ENCODE measurements at regions not wholly inside any gene's neighbourhood (a gene's known extent, or its start where the extent isn't known, plus 50 kb on each side); places are given as distances from the start of the nearest gene placed in this dataset.

DNA sequence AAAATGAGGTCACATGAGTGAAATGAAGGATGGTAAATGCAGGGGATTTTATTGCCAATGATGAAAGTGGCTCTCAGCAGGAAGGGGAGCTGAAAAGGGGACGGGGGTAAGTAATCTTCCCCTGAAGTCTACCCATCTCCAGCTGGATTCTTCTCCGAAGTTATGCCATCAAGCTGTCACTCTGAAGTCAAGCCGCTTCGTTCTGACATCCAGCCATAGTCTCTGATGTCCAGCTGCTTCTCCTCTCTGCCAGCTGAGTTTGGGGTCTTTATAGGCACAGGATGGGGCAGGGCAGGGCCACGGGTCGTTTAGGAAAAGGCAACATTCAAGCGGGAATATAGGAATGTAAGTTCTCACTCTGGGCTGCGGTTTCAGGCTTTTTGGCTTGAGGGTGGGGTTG lies 181.9 kb upstream of the ANO3 start:
- intact Hi-C loops (cut with DNase I): no loop called here

DNA sequence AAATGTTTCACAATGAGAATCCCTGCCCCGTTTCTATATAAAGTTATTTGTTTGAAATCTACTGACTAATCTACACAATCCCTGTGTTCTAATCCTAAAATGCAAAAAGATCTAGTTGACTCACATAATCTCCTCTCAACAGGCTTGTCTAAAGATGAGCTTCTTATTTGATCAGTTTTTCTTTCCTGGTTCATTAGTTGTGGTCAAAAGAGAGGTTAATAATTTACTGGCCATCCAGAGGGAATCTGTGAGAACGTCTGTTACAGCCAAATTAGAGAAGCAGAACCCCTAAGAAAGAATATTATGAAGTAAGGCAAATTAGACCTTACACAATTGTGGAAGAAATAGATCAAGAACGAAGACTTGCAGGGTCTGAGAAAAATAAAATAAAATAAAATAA lies 173.7 kb upstream of the ANO3 start:
- 64% methylated on average over 3 of the region's 3 CpGs for WGBS
- Histone ChIP-seq H3K27ac (no peak overlapping the region), H3K27me3 (replicated peaks; ENCODE audit: insufficient read depth) (no peaks in the 10 kb centered on the region), H3K9me3 (no peaks in the 10 kb centered on the region), H3K4me1 (replicated peaks) (no peaks in the 10 kb centered on the region), H3K4me3 (no peak overlapping the region), H3K36me3 (no peaks in the 10 kb centered on the region)
- no peak for DNase-seq (ENCODE audit: low spot score)
- no peak for TF ChIP-seq POLR2AphosphoS5 (IDR thresholded peaks at IDR 0.05)
- intact Hi-C loops (cut with DNase I): no loop called here

More for the DNA sequence above, 181.9 kb upstream of the ANO3 start:
- Histone ChIP-seq H3K36me3 (no peaks in the 10 kb centered on the region), H3K9me3 (no peaks in the 10 kb centered on the region), H3K4me1 (replicated peaks) (no peaks in the 10 kb centered on the region), H3K27ac (no peak overlapping the region), H3K4me3 (no peak overlapping the region), H3K27me3 (replicated peaks; ENCODE audit: insufficient read depth) (no peaks in the 10 kb centered on the region)
- no peak for DNase-seq (ENCODE audit: low spot score)
- TF ChIP-seq POLR2AphosphoS5 (IDR thresholded peaks at IDR 0.05) (no peak), POLR2A (IDR thresholded peaks at IDR 0.05) (no peak)
- TF ChIP-seq, protein P1, sequence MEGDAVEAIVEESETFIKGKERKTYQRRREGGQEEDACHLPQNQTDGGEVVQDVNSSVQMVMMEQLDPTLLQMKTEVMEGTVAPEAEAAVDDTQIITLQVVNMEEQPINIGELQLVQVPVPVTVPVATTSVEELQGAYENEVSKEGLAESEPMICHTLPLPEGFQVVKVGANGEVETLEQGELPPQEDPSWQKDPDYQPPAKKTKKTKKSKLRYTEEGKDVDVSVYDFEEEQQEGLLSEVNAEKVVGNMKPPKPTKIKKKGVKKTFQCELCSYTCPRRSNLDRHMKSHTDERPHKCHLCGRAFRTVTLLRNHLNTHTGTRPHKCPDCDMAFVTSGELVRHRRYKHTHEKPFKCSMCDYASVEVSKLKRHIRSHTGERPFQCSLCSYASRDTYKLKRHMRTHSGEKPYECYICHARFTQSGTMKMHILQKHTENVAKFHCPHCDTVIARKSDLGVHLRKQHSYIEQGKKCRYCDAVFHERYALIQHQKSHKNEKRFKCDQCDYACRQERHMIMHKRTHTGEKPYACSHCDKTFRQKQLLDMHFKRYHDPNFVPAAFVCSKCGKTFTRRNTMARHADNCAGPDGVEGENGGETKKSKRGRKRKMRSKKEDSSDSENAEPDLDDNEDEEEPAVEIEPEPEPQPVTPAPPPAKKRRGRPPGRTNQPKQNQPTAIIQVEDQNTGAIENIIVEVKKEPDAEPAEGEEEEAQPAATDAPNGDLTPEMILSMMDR (IDR thresholded peaks at IDR 0.05): no peak
- WGBS: 87% methylated on average over 8 of the region's 8 CpGs

DNA sequence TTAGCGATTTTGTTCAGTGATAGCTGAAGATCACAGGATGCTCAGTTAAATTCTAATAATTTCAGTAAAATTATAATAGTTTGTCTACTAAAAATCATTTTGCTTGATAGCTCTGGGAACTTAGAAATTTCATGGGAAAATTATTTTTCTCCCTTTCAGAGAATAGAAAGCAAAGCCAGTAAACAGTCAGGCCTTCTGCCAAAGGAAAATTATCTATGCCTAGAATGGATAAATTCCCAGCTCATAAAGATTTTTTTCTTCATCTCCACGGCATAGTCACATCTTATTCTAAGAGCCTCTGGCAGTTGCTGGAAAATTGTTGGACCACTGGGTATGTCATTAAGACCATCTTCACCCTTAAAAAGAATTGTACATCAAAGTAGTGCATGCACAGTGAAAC lies 169.6 kb upstream of the ANO3 start:
- no peaks in the 10 kb centered on the region for H3K36me3 ChIP-seq
- WGBS: 53% methylated on average over 2 of the region's 2 CpGs

DNA sequence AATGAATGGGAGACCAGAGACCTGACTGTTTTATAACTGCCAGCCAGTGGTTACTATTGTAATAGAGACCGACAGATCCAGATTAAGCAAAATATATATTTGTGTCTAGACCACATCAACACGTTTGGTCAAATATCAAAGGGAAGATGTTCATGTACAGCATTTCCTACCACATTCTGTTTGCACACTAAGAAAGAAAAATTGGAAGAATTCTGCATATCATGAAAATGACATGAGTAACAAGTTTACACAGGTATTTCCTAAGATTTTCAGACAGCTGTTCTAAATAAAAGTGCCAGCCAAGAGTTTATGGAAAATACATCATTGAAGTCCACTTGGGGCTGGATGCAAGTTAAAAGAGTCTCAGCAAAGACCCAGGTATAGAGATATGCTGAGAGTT lies 145.5 kb upstream of the ANO3 start:
- TF ChIP-seq, protein P1 (IDR thresholded peaks at IDR 0.05): no peak
- TF ChIP-seq POLR2A (IDR thresholded peaks at IDR 0.05) (no peak), POLR2AphosphoS5 (IDR thresholded peaks at IDR 0.05) (no peak)
- H3K4me3 ChIP-seq: no peak overlapping the region
- H3K4me1 ChIP-seq (replicated peaks): no peaks in the 10 kb centered on the region
- no peaks in the 10 kb centered on the region for H3K27me3 ChIP-seq (replicated peaks; ENCODE audit: insufficient read depth)
- no peaks in the 10 kb centered on the region for H3K36me3 ChIP-seq
- DNase-seq (ENCODE audit: low spot score): no peak
- no peak overlapping the region for H3K27ac ChIP-seq
- 55% methylated on average over 2 of the region's 2 CpGs for WGBS
- intact Hi-C loops (cut with DNase I): no loop called here
- no peaks in the 10 kb centered on the region for H3K9me3 ChIP-seq

More for the DNA sequence above, 169.6 kb upstream of the ANO3 start:
- Histone ChIP-seq H3K4me1 (replicated peaks) (no peaks in the 10 kb centered on the region), H3K27ac (no peak overlapping the region), H3K27me3 (replicated peaks; ENCODE audit: insufficient read depth) (no peaks in the 10 kb centered on the region), H3K9me3 (no peaks in the 10 kb centered on the region), H3K4me3 (no peak overlapping the region)
- no peak for DNase-seq (ENCODE audit: low spot score)
- TF ChIP-seq POLR2AphosphoS5 (IDR thresholded peaks at IDR 0.05) (no peak), POLR2A (IDR thresholded peaks at IDR 0.05) (no peak)
- TF ChIP-seq, protein P1 (IDR thresholded peaks at IDR 0.05): no peak
- intact Hi-C loops (cut with DNase I): no loop called here

DNA sequence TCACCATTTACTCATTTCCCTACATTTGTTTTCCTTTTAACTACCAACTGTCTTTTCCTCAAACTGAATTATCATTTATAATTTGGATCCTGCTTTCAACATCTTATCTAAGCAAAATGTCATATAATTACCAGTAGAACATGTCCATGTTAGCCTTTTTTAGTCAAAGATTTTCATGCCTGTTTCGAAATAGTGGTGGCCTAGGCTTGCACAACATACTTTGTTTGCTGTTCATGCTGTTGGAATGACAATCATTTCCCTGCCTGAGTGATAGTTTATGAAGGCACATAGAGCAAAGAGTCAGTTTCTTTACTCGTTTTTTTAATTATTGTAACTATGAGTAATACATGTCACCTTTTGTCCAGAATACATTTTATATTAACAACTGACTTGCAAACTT lies 144.3 kb upstream of the ANO3 start:
- intact Hi-C loops (cut with DNase I): no loop called here
- H3K27me3 ChIP-seq (replicated peaks; ENCODE audit: insufficient read depth): no peaks in the 10 kb centered on the region
- WGBS: 46% methylated on average over 2 of the region's 2 CpGs
- H3K27ac ChIP-seq: no peak overlapping the region
- H3K4me3 ChIP-seq: no peak overlapping the region
- H3K4me1 ChIP-seq (replicated peaks): no peaks in the 10 kb centered on the region
- no peak for DNase-seq (ENCODE audit: low spot score)
- H3K36me3 ChIP-seq: no peaks in the 10 kb centered on the region
- TF ChIP-seq POLR2A (IDR thresholded peaks at IDR 0.05): no peak
- TF ChIP-seq, protein P1 (IDR thresholded peaks at IDR 0.05): no peak
- TF ChIP-seq POLR2AphosphoS5 (IDR thresholded peaks at IDR 0.05): no peak
- no peaks in the 10 kb centered on the region for H3K9me3 ChIP-seq
